H54 (cell line): ENCODE measurements at regions not wholly inside any gene's neighbourhood (a gene's known extent, or its start where the extent isn't known, plus 50 kb on each side); places are given as distances from the start of the nearest gene placed in this dataset.

ENCODE experiments used
- DNase-seq: peaks from one replicate; pipeline ENCODE4 v3.0.0; 2011; ENCODE audit warnings: low spot score, mixed read lengths; ENCODE audit not compliant: insufficient read length
- FAIRE-seq: peaks from 3 replicates; lab custom pipeline; 2011; peaks lifted over from hg19 to GRCh38; lab: Jason Lieb, UNC
- POLR2A ChIP-seq: IDR thresholded peaks from 2 replicates; pipeline ENCODE4 v1.6.1; 2011; ENCODE audit warnings: low read depth, mild to moderate bottlenecking, low read length

DNA sequence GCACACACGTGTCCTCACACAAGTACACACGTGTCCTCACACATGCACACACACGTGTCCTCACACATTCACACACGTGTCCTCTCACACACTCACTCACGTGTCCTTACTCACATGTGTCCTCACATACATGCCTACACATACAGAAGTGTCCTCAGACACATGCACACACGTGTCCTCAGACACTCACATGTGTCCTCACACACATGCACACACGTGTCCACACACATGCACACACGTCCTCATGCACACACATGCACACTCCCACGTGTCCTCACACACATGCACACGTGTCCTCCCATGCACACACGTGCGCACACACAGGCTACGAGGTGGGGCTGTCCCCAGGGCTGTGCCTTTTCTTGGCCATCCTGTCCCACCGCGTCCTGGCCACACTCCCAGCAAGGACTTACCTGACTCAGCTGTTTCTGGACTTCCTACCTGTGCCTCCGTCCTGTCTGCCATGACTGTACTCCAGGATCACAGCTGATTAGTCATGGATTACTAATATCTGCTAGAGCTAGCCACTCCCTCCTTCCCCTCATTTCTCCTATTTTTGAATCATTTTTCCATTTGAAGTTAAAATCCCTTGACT lies 990.2 kb downstream of the BRD1 start:
- TF ChIP-seq POLR2A = no peak
- FAIRE-seq (no peak), DNase-seq (no peak)

DNA sequence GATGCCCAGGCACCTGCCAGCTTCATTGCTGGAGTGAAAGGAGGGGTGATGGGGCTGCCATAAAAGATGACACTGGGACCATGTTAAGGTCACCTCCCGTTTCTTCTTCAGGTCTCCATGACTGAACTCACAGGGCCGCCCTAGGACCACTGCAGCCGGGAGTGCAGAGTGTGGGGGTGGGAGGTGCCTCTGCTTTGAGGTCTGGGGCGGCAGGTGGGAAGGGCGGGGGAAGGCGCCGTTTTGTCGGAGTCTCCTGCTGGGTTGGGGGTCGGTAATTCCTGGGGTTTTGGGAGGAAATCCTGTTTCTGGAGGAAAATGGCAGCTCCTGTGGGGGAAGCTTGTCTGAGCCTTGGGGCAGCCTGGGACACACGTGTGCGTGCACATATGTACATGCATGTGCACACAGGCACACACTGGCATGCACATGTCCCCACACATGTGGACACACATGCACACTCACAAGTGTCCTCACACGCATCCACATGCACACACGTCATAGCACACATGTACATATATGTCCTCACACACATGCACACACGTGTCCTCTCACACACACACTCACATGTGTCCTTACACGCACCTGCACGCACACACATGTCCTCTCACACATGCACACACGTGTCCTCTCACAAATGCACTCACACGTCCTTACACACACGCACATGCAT lies 990.9 kb downstream of the BRD1 start:
- no peak for TF ChIP-seq POLR2A
- no peak for FAIRE-seq
- DNase-seq = no peak

DNA sequence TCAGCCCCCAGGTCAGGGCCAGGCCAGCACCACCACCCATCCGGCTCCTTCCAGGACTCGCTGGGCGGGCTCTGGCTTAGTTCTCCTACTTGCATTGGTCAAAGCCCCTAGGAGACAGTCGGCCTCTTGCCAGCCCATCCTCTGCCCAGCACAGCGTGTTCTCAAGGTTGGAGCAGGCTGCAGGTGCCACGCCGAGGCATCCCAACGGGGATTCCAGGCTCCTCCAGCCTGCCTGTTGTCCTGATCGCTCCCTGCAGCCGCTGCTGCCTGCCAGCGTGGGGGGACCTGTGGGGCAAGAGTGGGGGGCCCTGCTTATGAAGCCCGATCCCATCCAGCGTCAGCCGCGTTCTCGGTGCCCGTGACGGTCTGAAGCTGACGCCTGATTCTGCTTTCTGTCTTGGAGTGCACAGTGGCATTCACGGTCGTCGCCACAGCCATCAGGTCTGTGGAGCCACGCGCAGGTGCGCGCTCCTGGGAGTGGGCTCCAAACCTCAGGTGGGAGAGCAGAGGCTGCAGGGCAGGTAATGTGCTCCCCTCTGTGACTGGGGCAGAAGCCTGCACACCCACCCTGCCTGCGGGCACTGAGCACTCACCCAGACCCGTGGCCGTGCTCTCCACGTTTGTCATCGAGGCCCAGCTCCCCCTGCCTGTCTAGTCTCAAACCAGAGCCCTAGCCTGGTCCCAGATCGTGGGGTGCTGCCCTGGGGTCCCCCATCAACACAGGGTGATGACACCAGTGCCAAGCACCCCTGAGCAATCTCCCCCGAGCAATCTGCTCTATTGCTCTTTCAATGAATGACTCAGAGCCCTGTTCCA lies 991.6 kb downstream of the BRD1 start:
- no peak for FAIRE-seq

DNA sequence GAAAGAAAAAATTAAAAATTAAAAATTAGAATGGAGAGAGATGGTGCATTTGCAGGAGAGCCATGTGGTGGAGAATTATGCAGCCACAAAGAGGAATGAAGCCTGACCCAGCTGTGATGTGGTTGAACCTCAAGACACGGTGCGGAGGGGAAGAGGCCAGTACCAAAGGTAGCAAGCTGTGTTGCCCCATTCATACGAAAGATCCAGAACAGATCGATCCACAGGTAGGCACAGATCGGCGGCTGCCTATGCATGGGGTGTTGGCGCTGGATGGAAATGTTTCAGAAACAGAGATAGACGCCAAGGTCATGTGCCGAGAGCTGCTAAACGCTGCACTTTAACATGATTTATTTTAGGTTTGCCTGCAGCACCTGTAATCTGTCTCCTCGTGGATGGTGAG lies 992.3 kb downstream of the BRD1 start:
- no peak for DNase-seq
- TF ChIP-seq POLR2A = no peak
- no peak for FAIRE-seq

More for the DNA sequence above, 991.6 kb downstream of the BRD1 start:
- no peak for TF ChIP-seq POLR2A
- DNase-seq = no peak

DNA sequence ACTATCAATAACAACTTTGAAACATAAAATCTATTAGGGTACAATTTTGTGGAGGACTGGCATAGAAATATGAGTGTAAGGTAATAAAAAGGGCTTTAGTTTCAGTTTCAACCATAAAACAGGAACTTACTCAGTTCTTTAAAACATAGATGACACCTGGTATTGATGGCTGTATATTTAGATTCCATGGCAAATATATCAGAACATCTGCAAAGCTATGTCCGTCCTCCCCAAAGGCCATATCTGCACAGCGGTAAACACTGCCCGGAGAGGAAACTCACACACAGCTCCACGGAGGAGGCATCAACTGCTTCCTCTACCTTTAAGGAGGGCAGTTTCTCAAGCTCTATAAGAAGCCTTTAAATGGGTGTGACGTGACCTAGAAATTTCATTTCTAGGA lies 993.3 kb downstream of the BRD1 start:
- no peak for TF ChIP-seq POLR2A
- no peak for FAIRE-seq
- DNase-seq = no peak

DNA sequence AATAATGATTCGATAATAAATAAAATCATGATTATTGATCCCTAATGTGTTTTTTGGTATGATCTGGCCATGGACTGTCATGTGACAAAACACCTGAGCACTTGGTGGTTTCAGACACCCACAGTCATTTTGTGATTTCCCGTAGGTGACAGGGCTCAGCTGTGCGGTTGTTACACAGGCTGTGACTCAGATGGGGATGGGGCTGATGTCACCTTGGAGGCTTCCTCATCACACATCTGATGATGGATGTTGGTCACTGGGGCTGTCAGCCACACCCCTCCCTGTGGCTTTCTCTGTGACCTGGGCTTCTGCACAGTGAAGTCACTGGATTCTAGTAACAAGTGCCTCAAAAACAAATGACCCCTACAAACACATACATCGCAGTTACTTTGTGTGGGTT lies 995.1 kb downstream of the BRD1 start:
- FAIRE-seq = no peak
- no peak for DNase-seq
- TF ChIP-seq POLR2A = no peak

DNA sequence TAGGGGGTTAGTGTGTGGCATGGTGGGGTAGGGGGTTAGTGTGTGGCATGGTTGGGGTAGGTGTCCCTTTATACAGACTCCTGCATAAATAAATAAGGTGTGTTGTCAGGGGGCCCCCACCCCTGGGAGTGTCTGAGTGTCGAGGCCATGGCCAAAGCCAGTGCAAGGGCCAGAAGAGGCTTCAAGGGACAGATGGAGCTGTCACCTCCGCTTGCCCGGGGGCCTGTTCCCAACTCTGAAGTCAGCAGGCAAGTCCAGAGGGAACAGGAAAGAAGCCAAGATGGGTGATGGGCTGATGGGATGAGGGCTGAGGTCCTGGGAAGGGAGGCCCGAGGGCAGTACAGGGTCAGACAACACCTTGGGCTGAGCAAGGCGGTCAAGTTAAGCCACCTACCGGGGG lies 997.8 kb downstream of the BRD1 start:
- DNase-seq = no peak
- no peak for FAIRE-seq
- TF ChIP-seq POLR2A = no peak

DNA sequence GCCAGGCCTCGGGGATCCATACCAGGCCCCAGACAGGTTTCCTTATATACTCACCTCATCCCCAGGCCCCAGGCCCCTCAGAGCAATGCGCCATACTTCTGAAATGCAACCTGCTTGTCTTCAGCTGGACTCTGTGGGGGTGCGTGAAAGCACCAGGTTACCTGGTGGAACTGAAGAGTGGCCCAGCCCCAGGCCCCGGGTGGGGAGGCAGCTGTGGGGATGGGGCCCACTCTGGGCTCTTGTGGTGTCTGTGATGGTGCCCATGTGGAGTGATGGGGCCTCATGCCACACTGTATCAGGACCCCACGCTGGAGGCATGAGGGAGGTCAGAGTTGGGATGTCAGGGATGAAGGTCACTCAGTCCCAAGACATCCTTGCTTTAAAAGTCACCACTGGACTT lies 999.0 kb downstream of the BRD1 start:
- FAIRE-seq (no peak), DNase-seq (no peak)
- no peak for TF ChIP-seq POLR2A

DNA sequence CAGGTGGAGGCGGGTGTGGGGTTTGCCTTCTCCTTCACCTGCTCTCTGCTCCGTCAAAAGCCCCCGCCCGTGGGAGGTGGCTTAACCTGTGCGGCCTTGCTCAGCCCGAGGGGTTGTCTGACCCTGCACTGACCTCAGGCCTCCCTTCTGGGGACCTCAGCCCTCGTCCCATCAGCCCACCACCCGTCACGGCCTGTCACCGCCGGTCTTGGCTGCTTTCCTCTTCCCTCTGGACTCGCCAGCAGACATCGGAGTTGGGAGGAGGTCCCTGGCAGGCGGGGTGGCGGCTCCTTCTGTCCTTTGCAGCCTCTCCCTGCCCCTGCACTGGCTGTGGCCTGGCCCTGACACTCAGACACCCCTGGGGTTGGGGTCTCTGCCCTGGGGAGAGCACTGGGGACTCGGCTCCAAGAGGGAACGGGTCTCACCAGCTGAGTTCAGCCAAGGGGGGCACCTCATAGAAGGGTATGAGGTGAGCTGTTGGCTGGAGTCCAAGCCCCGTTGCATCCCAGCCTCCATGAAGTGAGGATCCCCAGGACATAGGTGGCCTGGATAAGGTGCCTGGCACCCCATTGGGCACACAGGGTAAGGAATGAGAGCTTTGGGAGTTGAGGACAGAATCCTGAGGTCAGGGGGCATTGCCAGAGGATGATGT lies 999.6 kb downstream of the BRD1 start:
- no peak for FAIRE-seq
- no peak for DNase-seq
- no peak for TF ChIP-seq POLR2A

DNA sequence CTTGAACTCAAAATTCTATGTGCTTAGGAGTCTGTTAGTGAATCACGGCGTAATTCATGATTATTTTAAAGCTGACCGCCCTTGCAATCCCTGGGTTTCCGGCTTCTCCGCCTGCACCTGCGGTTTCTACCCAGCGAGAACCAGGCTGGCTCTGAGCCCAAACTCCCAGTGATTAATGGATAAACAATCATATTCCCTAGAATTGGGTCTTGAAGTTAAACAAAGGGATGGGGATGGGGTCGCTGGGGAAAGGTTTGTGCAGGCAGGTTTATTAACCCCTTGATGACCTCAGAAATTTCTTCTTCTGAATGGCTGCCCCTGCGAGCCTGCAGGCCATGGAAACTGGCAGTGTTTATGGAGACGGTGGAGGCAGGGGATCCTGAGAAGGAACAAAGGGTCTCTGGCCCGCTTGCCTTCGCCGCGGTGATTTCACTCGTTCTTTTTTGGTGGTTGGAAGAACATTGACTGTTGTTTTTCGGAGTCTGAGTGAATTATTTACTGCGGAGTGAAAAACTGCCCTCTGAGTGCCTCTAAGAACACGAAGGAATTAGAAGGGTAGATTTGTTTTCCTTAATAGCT lies 1000.3 kb downstream of the BRD1 start:
- FAIRE-seq (no peak), DNase-seq (no peak)
- no peak for TF ChIP-seq POLR2A

DNA sequence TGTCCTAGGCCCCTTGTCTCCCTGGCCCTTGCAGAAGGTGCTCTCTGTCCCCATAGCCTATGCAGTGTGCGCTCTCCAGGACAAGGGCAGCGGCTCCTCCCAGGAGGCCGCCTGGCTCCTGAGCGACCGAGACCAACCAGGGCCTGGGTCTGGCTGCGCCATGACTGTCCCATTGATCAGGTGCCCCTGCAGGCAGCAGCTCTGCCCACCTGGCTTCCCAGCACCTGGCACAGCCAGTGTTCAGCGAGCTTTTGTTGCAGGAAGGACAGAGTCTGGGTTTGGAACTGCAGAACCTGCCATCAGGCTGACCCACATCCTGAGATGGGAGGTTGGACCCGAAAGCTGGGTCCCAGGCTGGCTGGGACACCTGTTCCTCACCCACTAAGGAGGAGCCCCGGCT lies 1001.1 kb downstream of the BRD1 start:
- FAIRE-seq = no peak
- no peak for DNase-seq
- no peak for TF ChIP-seq POLR2A

DNA sequence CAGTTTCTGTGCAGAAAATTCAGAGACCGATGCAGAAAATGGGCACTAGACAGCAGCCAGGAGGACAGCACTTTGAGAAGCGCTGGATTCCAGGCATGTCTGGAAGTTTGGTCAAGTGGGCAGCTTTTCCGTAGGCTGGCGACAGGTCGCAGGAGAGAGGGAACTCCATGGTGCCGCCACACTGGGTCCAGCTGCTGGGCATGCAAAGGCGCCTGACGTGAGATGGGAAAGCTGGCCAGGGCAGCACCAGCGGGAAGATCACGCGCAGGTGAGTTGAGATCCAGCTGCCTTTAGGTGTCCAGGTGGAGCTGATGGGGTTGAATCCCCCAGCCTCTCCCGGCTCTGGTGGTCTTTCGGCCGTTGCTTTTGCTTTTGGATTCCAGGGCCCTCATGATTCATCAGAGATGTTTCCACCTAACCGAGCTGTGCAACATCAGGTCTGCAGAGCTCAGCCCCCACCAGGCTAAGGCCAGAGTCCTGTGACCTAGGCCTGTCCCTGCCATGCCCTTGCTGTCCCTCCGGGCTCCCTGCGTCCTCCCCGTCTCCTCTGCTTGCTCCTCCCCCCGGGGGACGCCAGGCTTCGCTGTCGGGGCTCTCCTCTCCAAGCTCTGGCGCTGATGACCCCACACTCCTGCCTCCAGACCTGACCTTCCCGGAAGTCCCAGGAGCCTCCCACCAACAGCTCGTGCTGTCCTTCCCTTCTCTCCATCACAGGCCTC lies 1001.7 kb downstream of the BRD1 start:
- FAIRE-seq (no peak), DNase-seq (no peak)
- TF ChIP-seq POLR2A = no peak
